ENCODE measurements at regions not wholly inside any gene's neighbourhood (a gene's known extent, or its start where the extent isn't known, plus 50 kb on each side); places are given as distances from the start of the nearest gene placed in this dataset.

DNA sequence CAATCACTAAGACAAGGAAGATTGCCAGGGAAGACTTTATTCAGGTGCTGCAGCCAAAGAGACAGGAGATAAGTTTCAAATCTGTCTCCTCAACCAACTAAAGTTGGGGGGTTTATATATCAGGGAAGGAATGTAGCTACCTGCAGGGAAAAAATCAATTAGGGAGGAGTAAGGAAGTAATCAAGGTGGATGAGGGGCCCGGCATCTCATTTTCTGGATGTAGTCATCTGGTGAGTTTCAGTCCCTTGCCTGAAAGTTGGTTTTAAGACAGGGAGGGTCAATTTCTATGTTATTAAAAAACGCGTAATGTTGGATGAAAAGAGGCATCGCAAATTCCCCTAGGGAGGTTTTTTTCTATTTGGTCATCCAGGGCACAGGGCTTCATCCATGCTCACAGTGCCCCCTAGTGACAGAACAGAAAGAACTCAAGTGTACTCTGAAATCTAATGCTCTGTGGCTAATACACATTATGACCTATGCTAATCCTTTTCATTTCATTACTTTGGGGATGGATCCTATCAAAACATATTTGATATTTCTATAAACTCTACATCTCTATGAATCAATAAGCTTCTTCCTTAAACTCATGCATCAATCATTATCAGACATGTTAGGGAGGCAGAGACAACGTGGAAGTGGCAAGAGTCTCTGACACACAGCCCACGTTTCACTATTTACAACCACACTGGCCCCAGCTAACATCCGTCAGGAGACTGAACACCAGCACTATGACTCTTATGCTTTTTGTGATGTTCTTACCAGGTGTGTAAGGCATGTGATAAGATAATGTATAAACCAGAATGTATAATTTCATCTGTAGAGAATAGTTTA, 1577.0 kb upstream of the TENM3 start:
- peak; percentile 94 for TF ChIP-seq CTCF (conservative IDR thresholded peaks at IDR 0.05; ENCODE audit: low read depth, low read length)
- Histone ChIP-seq H3K4me1 (ENCODE audit: low read depth, poor library complexity, severe bottlenecking) (peaks cover 49% of the 10 kb centered on the region), H3K4me2 (peak overlapping the region; percentile 89), H3K9ac (peak overlapping the region; percentile 65), H3K79me2 (ENCODE audit: insufficient read depth, low read depth) (no peaks in the 10 kb centered on the region), H3K4me3 (IDR thresholded peaks at IDR 0.05; ENCODE audit: insufficient read depth, low read depth, low read length) (no peak overlapping the region), H4K20me1 (ENCODE audit: insufficient read depth) (no peaks in the 10 kb centered on the region), H2AFZ (ENCODE audit: low read depth) (peak overlapping the region; percentile 56), H3K27ac (peak overlapping the region; percentile 80), H3K36me3 (ENCODE audit: insufficient read depth) (no peaks in the 10 kb centered on the region), H3K27me3 (ENCODE audit: insufficient read depth, low read depth) (no peaks in the 10 kb centered on the region)

DNA sequence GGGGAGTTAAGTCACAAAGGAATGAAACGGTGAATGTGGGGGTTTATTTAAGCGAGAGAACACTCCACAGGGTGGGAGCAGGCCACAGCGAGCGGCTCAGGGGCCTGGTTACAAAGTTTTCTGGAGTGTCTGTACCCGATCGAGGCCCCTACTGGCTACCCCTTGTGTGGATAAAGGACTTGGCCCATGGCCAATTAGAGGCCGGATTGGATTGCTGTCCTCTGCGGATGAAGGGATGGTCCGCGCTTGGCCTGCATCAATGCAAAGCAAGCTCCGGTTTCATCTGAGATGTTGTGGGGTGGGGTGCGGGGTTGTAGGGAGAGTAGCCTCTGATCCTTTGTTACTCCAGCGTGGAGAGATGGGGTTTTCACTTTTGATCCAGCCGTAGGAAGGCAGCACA, 1574.5 kb upstream of the TENM3 start:
- Histone ChIP-seq H3K27ac (no peak overlapping the region), H3K36me3 (ENCODE audit: insufficient read depth) (no peaks in the 10 kb centered on the region), H3K27me3 (ENCODE audit: insufficient read depth, low read depth) (no peaks in the 10 kb centered on the region), H3K79me2 (ENCODE audit: insufficient read depth, low read depth) (no peaks in the 10 kb centered on the region), H2AFZ (ENCODE audit: low read depth) (no peak overlapping the region), H3K4me1 (ENCODE audit: low read depth, poor library complexity, severe bottlenecking) (peaks cover 74% of the 10 kb centered on the region), H3K4me2 (no peak overlapping the region), H4K20me1 (ENCODE audit: insufficient read depth) (no peaks in the 10 kb centered on the region), H3K9ac (no peak overlapping the region), H3K4me3 (IDR thresholded peaks at IDR 0.05; ENCODE audit: insufficient read depth, low read depth, low read length) (no peak overlapping the region)
- no peak for TF ChIP-seq CTCF (conservative IDR thresholded peaks at IDR 0.05; ENCODE audit: low read depth, low read length)

GRCh38 chr4:180669680-180670079, 1573.5 kb upstream of the TENM3 start:
- no peaks in the 10 kb centered on the region for H3K27me3 ChIP-seq (ENCODE audit: insufficient read depth, low read depth)
- peak overlapping the region; percentile 9; the same call in 1 of the 2 replicates for H3K27ac ChIP-seq
- peak overlapping the region; percentile 19; the same call in 1 of the 2 replicates for H3K4me2 ChIP-seq
- H3K79me2 ChIP-seq (ENCODE audit: insufficient read depth, low read depth) = no peaks in the 10 kb centered on the region
- peaks cover 78% of the 10 kb centered on the region for H3K4me1 ChIP-seq (ENCODE audit: low read depth, poor library complexity, severe bottlenecking)
- H3K9ac ChIP-seq = no peak overlapping the region
- no peak overlapping the region for H3K4me3 ChIP-seq (IDR thresholded peaks at IDR 0.05; ENCODE audit: insufficient read depth, low read depth, low read length)
- H2AFZ ChIP-seq (ENCODE audit: low read depth) = no peak overlapping the region
- TF ChIP-seq CTCF (conservative IDR thresholded peaks at IDR 0.05; ENCODE audit: low read depth, low read length) = no peak
- no peaks in the 10 kb centered on the region for H4K20me1 ChIP-seq (ENCODE audit: insufficient read depth)
- H3K36me3 ChIP-seq (ENCODE audit: insufficient read depth) = no peaks in the 10 kb centered on the region

DNA sequence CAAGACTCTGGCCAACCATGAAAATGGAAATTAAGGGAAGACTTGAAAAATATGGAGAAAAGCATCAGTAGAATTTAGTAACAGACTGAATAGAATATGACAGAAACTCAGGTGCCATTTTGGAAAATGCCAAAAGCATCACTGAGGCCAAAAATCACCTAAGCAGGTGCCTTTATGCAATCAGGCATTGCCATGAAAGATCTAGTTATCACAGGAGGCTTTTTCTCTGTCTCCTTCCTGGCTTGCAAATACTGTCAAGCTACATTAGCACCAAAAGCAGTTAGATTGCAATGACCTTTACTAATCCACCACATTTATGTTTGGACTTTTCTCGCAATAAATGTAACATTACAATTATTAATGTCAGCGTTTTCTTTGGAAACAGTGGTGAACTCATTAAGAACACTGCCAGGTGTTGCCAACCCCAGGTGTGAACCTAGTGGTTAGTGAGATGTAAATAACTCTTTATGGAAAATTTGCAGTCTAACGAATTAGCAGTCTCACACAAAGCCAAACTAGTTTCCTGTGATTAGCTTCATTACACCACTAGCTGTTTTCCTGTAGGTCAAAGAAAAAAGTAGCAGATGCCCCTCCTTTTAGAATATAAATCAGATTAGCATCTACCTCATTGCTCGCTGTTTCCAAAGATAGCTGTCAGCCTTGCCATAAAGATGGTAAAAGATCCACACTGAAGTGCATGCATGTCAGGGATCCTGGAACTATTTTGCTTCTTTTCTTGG, 1568.4 kb upstream of the TENM3 start:
- Histone ChIP-seq H3K9ac (peak overlapping the region; percentile 46), H3K4me2 (peak overlapping the region; percentile 58), H3K4me3 (IDR thresholded peaks at IDR 0.05; ENCODE audit: insufficient read depth, low read depth, low read length) (no peak overlapping the region), H2AFZ (ENCODE audit: low read depth) (peak overlapping the region; percentile 51), H3K36me3 (ENCODE audit: insufficient read depth) (no peaks in the 10 kb centered on the region), H3K27ac (peak overlapping the region; percentile 87), H3K79me2 (ENCODE audit: insufficient read depth, low read depth) (no peaks in the 10 kb centered on the region), H3K4me1 (ENCODE audit: low read depth, poor library complexity, severe bottlenecking) (peaks cover 82% of the 10 kb centered on the region), H4K20me1 (ENCODE audit: insufficient read depth) (no peaks in the 10 kb centered on the region), H3K27me3 (ENCODE audit: insufficient read depth, low read depth) (no peaks in the 10 kb centered on the region)
- no peak for TF ChIP-seq CTCF (conservative IDR thresholded peaks at IDR 0.05; ENCODE audit: low read depth, low read length)

Data from KMS-11 (cell line).